SH-SY5Y (cell line): ENCODE measurements at regions not wholly inside any gene's neighbourhood (a gene's known extent, or its start where the extent isn't known, plus 50 kb on each side); places are given as distances from the start of the nearest gene placed in this dataset.

Source experiments
- GATA2 ChIP-seq: IDR thresholded peaks from 2 replicates; pipeline ENCODE4 v1.6.1; 2011; ENCODE audit warnings: mild to moderate bottlenecking, low read depth, low read length
- GATA3 ChIP-seq: IDR thresholded peaks from 2 replicates; pipeline ENCODE4 v1.6.1; 2011; ENCODE audit warnings: low read depth, mild to moderate bottlenecking, low read length, moderate library complexity

DNA sequence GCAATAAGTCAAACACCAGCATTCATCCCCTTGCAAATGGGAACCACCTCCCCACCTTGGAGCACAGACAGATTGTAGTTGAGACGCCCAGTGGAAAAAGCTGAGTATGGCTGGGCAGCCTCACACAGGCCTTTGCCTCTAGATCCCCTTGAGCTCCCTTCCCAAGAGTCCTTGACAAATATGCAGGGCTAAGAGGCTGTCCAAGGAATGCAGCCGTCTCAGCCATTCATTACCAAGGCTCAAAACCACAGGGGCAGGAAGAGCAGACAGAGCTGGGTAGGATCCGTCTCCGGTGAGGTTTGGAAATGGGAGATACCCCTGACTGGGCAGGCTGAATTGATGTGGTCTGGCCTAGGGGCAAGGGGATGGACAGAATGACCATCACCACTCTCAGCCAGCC is 557.1 kb downstream of the TNS1 start:
- no peak for TF ChIP-seq GATA3
- TF ChIP-seq GATA2, result no peak
